ENCODE measurements at regions not wholly inside any gene's neighbourhood (a gene's known extent, or its start where the extent isn't known, plus 50 kb on each side); places are given as distances from the start of the nearest gene placed in this dataset.

DNA sequence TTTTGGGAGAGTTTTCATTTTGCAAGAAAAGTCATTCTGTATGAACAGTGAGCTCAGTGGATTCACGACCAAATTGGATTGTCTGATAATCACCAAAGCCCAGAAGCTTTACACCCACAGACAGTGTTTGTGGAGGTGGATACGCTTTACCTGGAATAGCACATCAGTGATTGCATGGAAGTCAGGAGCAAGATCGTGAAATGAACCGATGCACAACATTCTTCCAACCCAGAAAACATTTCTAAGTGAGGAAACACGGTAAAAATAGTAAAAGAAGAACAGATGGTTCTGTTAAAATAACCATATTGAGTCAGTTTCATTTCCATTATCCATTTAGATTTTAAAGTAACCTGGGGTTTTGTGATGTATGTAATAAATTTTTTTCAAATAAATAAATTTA, 478.2 kb upstream of the PFKP start:
- Histone ChIP-seq H3K4me1 (no peaks in the 10 kb centered on the region), H3K36me3 (no peaks in the 10 kb centered on the region), H3K4me3 (no peak overlapping the region), H3K9me3 (no peaks in the 10 kb centered on the region), H3K27ac (no peak overlapping the region), H3K27me3 (no peaks in the 10 kb centered on the region)
- WGBS: 66% methylated on average over 5 of the region's 5 CpGs
- TF ChIP-seq EP300 (IDR thresholded peaks at IDR 0.05): no peak
- no peak for TF ChIP-seq POLR2A (IDR thresholded peaks at IDR 0.05)
- TF ChIP-seq, protein P1, sequence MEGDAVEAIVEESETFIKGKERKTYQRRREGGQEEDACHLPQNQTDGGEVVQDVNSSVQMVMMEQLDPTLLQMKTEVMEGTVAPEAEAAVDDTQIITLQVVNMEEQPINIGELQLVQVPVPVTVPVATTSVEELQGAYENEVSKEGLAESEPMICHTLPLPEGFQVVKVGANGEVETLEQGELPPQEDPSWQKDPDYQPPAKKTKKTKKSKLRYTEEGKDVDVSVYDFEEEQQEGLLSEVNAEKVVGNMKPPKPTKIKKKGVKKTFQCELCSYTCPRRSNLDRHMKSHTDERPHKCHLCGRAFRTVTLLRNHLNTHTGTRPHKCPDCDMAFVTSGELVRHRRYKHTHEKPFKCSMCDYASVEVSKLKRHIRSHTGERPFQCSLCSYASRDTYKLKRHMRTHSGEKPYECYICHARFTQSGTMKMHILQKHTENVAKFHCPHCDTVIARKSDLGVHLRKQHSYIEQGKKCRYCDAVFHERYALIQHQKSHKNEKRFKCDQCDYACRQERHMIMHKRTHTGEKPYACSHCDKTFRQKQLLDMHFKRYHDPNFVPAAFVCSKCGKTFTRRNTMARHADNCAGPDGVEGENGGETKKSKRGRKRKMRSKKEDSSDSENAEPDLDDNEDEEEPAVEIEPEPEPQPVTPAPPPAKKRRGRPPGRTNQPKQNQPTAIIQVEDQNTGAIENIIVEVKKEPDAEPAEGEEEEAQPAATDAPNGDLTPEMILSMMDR (IDR thresholded peaks at IDR 0.05): no peak
- no peak for TF ChIP-seq POLR2AphosphoS5 (IDR thresholded peaks at IDR 0.05)
- DNase-seq (ENCODE audit: low spot score in 2 of 2): no peak

DNA sequence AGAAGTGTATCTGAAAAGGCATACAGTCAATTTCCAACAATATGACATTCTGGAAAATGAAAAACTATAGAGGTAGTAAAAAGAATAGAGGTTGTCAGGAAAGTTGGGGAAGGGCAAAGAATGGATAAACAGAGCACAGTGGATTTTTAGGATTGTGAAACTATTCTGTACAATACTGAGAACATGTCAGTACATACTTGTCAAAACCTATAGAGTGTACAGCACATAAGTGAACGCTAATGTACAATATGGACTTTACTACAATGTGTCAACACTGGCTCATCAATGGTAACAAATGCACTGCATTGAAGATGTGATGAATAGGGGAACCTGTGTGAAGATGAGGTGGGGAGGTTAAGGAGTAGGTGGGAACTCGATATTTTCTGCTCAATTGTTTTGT, 483.0 kb upstream of the PFKP start:
- H3K27me3 ChIP-seq: no peaks in the 10 kb centered on the region
- TF ChIP-seq POLR2AphosphoS5 (IDR thresholded peaks at IDR 0.05) (no peak), EP300 (IDR thresholded peaks at IDR 0.05) (no peak), POLR2A (IDR thresholded peaks at IDR 0.05) (no peak)
- TF ChIP-seq, protein P1 (IDR thresholded peaks at IDR 0.05): no peak
- H3K36me3 ChIP-seq: no peaks in the 10 kb centered on the region
- H3K4me1 ChIP-seq: no peaks in the 10 kb centered on the region
- no peaks in the 10 kb centered on the region for H3K9me3 ChIP-seq
- H3K4me3 ChIP-seq: no peak overlapping the region
- 91% methylated on average over 2 of the region's 2 CpGs for WGBS
- no peak for DNase-seq (ENCODE audit: low spot score in 2 of 2)
- no peak overlapping the region for H3K27ac ChIP-seq

DNA sequence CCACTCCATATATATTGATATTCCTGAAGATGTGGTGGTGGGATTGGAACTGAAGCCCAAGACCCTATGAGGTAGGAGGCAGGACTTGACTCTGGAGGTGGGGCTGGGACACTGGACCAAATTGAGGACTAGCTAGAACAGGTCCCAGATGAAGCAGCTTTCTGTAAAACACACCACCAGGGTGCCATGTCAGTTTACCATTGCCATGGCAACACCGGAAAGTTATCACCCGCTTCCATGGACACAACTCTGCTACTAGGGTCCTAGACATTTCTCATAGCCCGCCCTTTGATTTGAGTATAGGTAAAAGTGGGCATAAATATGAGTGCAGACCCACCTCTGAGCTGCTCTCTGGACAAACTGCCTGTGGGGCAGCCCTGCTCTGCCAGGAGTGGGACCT, 490.5 kb upstream of the PFKP start:
- TF ChIP-seq POLR2A (IDR thresholded peaks at IDR 0.05) (no peak), POLR2AphosphoS5 (IDR thresholded peaks at IDR 0.05) (no peak), EP300 (IDR thresholded peaks at IDR 0.05) (no peak)
- TF ChIP-seq, protein P1 (IDR thresholded peaks at IDR 0.05): no peak
- H3K36me3 ChIP-seq: no peaks in the 10 kb centered on the region
- no peaks in the 10 kb centered on the region for H3K27me3 ChIP-seq
- peaks cover 4% of the 10 kb centered on the region for H3K9me3 ChIP-seq
- WGBS: no CpG with 5 or more reads among the region's 3 CpGs
- H3K4me1 ChIP-seq: no peaks in the 10 kb centered on the region
- no peak overlapping the region for H3K27ac ChIP-seq
- H3K4me3 ChIP-seq: no peak overlapping the region
- DNase-seq (ENCODE audit: low spot score in 2 of 2): no peak

DNA sequence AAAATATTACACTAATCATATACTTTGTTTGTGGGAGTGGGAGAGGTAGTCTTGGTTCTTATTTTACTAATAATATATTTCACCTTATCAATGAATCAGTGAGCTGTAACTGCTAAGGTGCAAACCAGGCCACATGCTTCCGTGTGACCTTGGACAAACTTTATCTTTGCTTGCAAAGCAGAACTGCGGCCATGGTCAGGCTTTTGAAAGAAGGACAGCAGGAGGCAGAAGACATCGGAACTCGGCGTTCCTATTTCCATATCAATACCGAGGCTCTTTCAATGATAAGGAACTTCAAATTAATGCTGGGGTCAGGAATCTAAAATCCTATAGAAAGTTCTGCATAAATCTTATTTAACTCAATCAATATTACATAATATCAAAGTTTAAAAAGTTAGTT, 491.9 kb upstream of the PFKP start:
- DNase-seq (ENCODE audit: low spot score in 2 of 2): no peak
- Histone ChIP-seq H3K4me3 (no peak overlapping the region), H3K9me3 (peaks cover 5% of the 10 kb centered on the region), H3K4me1 (no peaks in the 10 kb centered on the region), H3K36me3 (no peaks in the 10 kb centered on the region), H3K27me3 (no peaks in the 10 kb centered on the region), H3K27ac (no peak overlapping the region)
- TF ChIP-seq, protein P1 (IDR thresholded peaks at IDR 0.05): no peak
- TF ChIP-seq EP300 (IDR thresholded peaks at IDR 0.05): no peak
- TF ChIP-seq POLR2A (IDR thresholded peaks at IDR 0.05): no peak
- TF ChIP-seq POLR2AphosphoS5 (IDR thresholded peaks at IDR 0.05): no peak
- WGBS: 49% methylated on average over 6 of the region's 6 CpGs

DNA sequence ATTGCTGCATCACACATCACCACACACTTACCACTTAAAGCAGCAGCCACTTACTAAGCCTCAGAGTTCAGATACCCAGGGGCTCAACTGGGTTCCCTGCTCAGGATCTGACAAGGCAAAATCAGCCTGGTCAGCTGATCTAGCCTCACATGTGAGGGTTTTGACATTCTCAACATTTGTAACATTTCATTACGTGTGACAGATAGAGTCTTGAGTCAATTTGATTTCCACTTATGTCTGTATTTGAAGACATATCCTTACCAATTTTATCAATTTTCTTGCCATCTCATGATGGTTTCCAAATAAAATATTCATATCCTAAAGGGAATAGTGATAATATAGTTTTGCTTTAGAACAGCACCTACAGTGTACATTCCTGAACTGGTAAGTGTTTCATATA, 494.7 kb upstream of the PFKP start:
- Histone ChIP-seq H3K9me3 (peaks cover 7% of the 10 kb centered on the region), H3K27me3 (no peaks in the 10 kb centered on the region), H3K4me3 (no peak overlapping the region), H3K36me3 (no peaks in the 10 kb centered on the region), H3K27ac (no peak overlapping the region), H3K4me1 (no peaks in the 10 kb centered on the region)
- no peak for DNase-seq (ENCODE audit: low spot score in 2 of 2)
- 80% methylated on average over 1 of the region's 1 CpG for WGBS
- TF ChIP-seq EP300 (IDR thresholded peaks at IDR 0.05) (no peak), POLR2AphosphoS5 (IDR thresholded peaks at IDR 0.05) (no peak), POLR2A (IDR thresholded peaks at IDR 0.05) (no peak)
- TF ChIP-seq, protein P1 (IDR thresholded peaks at IDR 0.05): no peak

All from suprapubic skin (tissue), 4 donors.